Hepatocyte (in vitro differentiated cells): ENCODE measurements at regions not wholly inside any gene's neighbourhood (a gene's known extent, or its start where the extent isn't known, plus 50 kb on each side); places are given as distances from the start of the nearest gene placed in this dataset.

Experiments
- EZH2phosphoT487 ChIP-seq: fragments of 200-600 bp; sonication (generic); IDR thresholded peaks from one replicate; pipeline ENCODE4 v1.6.1; 2018; ENCODE audit warnings: antibody characterized with exemption, mild to moderate bottlenecking, low read depth, moderate library complexity; ENCODE audit not compliant: unreplicated experiment, severe bottlenecking
- TF ChIP-seq, protein P1 (sequence below): fragments of 200-600 bp; sonication (generic); IDR thresholded peaks from 2 replicates; pipeline ENCODE4 v1.5.1; 2016; ENCODE audit warnings: antibody characterized with exemption, mild to moderate bottlenecking; ENCODE audit not compliant: poor library complexity

DNA sequence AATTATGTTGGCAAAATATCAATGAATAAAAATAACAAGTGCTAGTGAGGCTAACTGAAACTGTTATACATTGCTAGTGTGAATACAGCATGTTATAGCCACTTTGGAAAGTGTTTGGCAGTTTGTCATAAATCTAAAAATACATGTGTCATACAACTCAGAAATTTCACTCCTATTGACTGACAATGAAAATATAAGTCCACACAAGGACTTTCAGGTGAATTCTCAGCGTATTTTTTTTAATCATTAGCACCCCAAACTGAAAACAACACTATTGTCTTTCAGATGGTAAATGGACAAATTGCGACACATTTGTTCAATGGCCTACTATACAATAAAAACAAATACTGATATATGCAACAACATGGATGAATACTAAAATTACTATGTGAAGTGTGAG is 884.8 kb downstream of the TRIB2 start:
- TF ChIP-seq EZH2phosphoT487, result no peak
- TF ChIP-seq, protein P1, sequence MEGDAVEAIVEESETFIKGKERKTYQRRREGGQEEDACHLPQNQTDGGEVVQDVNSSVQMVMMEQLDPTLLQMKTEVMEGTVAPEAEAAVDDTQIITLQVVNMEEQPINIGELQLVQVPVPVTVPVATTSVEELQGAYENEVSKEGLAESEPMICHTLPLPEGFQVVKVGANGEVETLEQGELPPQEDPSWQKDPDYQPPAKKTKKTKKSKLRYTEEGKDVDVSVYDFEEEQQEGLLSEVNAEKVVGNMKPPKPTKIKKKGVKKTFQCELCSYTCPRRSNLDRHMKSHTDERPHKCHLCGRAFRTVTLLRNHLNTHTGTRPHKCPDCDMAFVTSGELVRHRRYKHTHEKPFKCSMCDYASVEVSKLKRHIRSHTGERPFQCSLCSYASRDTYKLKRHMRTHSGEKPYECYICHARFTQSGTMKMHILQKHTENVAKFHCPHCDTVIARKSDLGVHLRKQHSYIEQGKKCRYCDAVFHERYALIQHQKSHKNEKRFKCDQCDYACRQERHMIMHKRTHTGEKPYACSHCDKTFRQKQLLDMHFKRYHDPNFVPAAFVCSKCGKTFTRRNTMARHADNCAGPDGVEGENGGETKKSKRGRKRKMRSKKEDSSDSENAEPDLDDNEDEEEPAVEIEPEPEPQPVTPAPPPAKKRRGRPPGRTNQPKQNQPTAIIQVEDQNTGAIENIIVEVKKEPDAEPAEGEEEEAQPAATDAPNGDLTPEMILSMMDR, result no peak
